GM12878 (cell line): ENCODE measurements at regions not wholly inside any gene's neighbourhood (a gene's known extent, or its start where the extent isn't known, plus 50 kb on each side); places are given as distances from the start of the nearest gene placed in this dataset.

Experiments
- CTCF ChIP-seq, 3 experiments: IDR thresholded peaks in 2 of 3; conservative IDR thresholded peaks in 1 of 3; 2 replicates each; pipeline ENCODE4 v1.5.1; 2011; ENCODE audit warnings: low read depth in 3 of 3, low read length in 3 of 3, mild to moderate bottlenecking in 3 of 3, control low read depth in 2 of 3, moderate library complexity in 2 of 3, inconsistent platforms in 1 of 3, mixed read lengths in 1 of 3; ENCODE audit not compliant: control insufficient read depth in 2 of 3, insufficient read depth in 1 of 3; ENCODE audit errors: extremely low read depth in 1 of 3
- FOXM1 ChIP-seq: IDR thresholded peaks from 2 replicates; pipeline ENCODE4 v1.6.1; 2012; ENCODE audit warnings: low read depth, mild to moderate bottlenecking, inconsistent platforms, low read length, moderate library complexity
- NFYB ChIP-seq: IDR thresholded peaks from 2 replicates; pipeline ENCODE4 v1.6.1; 2011; ENCODE audit warnings: low read depth, mild to moderate bottlenecking, low read length, improper control_type of control experiment, moderate library complexity; ENCODE audit not compliant: insufficient read depth
- TF ChIP-seq, protein P1 (sequence below): fragments of 450-650 bp; IDR thresholded peaks from 2 replicates; pipeline ENCODE4 v1.6.1; 2018; ENCODE audit warnings: mild to moderate bottlenecking, low read depth, moderate library complexity; ENCODE audit not compliant: partially characterized antibody
- TF ChIP-seq, protein P2 (sequence below): IDR thresholded peaks from 2 replicates; pipeline ENCODE4 v1.6.1; 2011; ENCODE audit warnings: low read depth, mild to moderate bottlenecking, low read length, moderate library complexity, borderline replicate concordance; ENCODE audit errors: extremely low read depth
- TF ChIP-seq, protein P3 (sequence below): IDR thresholded peaks from 2 replicates; pipeline ENCODE4 v1.6.1; 2012; ENCODE audit warnings: mild to moderate bottlenecking, low read depth, low read length

GRCh38 chr1:166457700-166458099 is 290.9 kb upstream of the FAM78B start:
- TF ChIP-seq, protein P1, sequence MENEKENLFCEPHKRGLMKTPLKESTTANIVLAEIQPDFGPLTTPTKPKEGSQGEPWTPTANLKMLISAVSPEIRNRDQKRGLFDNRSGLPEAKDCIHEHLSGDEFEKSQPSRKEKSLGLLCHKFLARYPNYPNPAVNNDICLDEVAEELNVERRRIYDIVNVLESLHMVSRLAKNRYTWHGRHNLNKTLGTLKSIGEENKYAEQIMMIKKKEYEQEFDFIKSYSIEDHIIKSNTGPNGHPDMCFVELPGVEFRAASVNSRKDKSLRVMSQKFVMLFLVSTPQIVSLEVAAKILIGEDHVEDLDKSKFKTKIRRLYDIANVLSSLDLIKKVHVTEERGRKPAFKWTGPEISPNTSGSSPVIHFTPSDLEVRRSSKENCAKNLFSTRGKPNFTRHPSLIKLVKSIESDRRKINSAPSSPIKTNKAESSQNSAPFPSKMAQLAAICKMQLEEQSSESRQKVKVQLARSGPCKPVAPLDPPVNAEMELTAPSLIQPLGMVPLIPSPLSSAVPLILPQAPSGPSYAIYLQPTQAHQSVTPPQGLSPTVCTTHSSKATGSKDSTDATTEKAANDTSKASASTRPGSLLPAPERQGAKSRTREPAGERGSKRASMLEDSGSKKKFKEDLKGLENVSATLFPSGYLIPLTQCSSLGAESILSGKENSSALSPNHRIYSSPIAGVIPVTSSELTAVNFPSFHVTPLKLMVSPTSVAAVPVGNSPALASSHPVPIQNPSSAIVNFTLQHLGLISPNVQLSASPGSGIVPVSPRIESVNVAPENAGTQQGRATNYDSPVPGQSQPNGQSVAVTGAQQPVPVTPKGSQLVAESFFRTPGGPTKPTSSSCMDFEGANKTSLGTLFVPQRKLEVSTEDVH, result no peak
- no peak for TF ChIP-seq FOXM1
- TF ChIP-seq CTCF (IDR thresholded peaks at IDR 0.05 in 2 of 3, conservative IDR thresholded peaks at IDR 0.05 in 1 of 3; ENCODE audit: control insufficient read depth in 2 of 3, extremely low read depth in 1 of 3, insufficient read depth in 1 of 3, low read depth in 3 of 3, low read length in 3 of 3), result no peak
- TF ChIP-seq NFYB, result no peak
- TF ChIP-seq, protein P2, sequence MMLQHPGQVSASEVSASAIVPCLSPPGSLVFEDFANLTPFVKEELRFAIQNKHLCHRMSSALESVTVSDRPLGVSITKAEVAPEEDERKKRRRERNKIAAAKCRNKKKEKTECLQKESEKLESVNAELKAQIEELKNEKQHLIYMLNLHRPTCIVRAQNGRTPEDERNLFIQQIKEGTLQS, result no peak
- TF ChIP-seq, protein P3, sequence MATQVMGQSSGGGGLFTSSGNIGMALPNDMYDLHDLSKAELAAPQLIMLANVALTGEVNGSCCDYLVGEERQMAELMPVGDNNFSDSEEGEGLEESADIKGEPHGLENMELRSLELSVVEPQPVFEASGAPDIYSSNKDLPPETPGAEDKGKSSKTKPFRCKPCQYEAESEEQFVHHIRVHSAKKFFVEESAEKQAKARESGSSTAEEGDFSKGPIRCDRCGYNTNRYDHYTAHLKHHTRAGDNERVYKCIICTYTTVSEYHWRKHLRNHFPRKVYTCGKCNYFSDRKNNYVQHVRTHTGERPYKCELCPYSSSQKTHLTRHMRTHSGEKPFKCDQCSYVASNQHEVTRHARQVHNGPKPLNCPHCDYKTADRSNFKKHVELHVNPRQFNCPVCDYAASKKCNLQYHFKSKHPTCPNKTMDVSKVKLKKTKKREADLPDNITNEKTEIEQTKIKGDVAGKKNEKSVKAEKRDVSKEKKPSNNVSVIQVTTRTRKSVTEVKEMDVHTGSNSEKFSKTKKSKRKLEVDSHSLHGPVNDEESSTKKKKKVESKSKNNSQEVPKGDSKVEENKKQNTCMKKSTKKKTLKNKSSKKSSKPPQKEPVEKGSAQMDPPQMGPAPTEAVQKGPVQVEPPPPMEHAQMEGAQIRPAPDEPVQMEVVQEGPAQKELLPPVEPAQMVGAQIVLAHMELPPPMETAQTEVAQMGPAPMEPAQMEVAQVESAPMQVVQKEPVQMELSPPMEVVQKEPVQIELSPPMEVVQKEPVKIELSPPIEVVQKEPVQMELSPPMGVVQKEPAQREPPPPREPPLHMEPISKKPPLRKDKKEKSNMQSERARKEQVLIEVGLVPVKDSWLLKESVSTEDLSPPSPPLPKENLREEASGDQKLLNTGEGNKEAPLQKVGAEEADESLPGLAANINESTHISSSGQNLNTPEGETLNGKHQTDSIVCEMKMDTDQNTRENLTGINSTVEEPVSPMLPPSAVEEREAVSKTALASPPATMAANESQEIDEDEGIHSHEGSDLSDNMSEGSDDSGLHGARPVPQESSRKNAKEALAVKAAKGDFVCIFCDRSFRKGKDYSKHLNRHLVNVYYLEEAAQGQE, result no peak
